Prostate gland (tissue), 2 donors: ENCODE measurements at regions not wholly inside any gene's neighbourhood (a gene's known extent, or its start where the extent isn't known, plus 50 kb on each side); places are given as distances from the start of the nearest gene placed in this dataset.

Experiments
- POLR2A ChIP-seq: fragments of 450-650 bp; IDR thresholded peaks from one replicate; pipeline ENCODE4 v1.6.1; 2016; ENCODE audit warnings: antibody characterized with exemption, mild to moderate bottlenecking
- TF ChIP-seq, protein P1 (sequence below), 4 experiments: fragments of 200-600 bp in 2 of 4; fragments of 450-650 bp in 2 of 4; sonication (generic) in 2 of 4; IDR thresholded peaks; 1 replicate in 3 of 4; 2 replicates in 1 of 4; pipeline ENCODE4 v1.5.1; 2016 to 2019; ENCODE audit warnings: antibody characterized with exemption in 4 of 4, mild to moderate bottlenecking in 2 of 4, moderate library complexity in 2 of 4

DNA sequence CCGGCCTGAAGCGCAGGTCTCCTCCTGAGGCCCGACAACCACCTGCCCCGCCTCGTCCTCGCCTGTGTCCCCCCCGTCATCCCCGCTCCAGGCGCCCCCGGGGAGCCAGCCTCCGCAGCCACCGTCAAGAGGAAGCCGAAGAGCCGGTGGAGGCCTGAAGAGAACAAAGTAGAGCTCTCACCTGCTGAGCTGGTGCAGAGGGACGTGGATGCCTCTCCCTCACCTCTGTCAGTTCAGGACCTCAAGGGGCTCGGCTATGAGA is 169.9 kb downstream of the HINT1 start:
- no peak for TF ChIP-seq POLR2A
- TF ChIP-seq, protein P1, sequence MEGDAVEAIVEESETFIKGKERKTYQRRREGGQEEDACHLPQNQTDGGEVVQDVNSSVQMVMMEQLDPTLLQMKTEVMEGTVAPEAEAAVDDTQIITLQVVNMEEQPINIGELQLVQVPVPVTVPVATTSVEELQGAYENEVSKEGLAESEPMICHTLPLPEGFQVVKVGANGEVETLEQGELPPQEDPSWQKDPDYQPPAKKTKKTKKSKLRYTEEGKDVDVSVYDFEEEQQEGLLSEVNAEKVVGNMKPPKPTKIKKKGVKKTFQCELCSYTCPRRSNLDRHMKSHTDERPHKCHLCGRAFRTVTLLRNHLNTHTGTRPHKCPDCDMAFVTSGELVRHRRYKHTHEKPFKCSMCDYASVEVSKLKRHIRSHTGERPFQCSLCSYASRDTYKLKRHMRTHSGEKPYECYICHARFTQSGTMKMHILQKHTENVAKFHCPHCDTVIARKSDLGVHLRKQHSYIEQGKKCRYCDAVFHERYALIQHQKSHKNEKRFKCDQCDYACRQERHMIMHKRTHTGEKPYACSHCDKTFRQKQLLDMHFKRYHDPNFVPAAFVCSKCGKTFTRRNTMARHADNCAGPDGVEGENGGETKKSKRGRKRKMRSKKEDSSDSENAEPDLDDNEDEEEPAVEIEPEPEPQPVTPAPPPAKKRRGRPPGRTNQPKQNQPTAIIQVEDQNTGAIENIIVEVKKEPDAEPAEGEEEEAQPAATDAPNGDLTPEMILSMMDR (IDR thresholded peaks at IDR 0.05): no peak
